ENCODE measurements at regions not wholly inside any gene's neighbourhood (a gene's known extent, or its start where the extent isn't known, plus 50 kb on each side); places are given as distances from the start of the nearest gene placed in this dataset.
"Not testable (repeated sequence)": the region's sequence is repeated elsewhere in the genome, so short reads cannot be mapped to it uniquely, and the experiment has no call there.

DNA sequence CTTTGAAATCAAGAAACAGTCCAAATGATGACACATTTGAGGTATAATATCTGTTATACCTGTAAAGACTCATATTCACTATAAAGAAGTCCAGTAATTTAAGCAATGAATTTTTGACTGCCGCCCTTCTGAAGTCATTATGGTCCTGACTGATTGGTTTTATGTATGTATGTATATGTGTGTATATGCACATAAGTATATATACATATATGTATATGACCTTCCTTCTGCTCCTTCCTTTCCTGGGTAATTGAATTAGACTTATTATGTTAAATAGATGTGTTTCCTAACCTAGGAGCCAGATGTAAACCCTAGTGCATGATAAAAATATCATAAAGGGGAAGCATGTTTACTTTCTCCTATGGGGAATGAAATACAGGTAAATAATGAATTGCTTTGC lies 343.1 kb upstream of the BRINP1 start:
- Mint-ChIP-seq H3K4me1 (ENCODE audit: low read depth) (no peaks in the 10 kb centered on the region), H3K36me3 (ENCODE audit: low read depth) (no peaks in the 10 kb centered on the region), H3K27ac (no peak overlapping the region), H3K4me3 (no peak overlapping the region), H3K9me3 (peaks cover 2% of the 10 kb centered on the region), H3K27me3 (ENCODE audit: low read depth) (peaks cover 4% of the 10 kb centered on the region)
- CTCF ChIA-PET = interaction anchor here (0.9 to 1.2 kb wide), 2 partner anchors 64 to 256 kb away, joined by 3 read pairs; no protein-coding TSS in a partner anchor
- intact Hi-C loops (cut with micrococcal nuclease) = no loop called here
- no peak for DNase-seq

DNA sequence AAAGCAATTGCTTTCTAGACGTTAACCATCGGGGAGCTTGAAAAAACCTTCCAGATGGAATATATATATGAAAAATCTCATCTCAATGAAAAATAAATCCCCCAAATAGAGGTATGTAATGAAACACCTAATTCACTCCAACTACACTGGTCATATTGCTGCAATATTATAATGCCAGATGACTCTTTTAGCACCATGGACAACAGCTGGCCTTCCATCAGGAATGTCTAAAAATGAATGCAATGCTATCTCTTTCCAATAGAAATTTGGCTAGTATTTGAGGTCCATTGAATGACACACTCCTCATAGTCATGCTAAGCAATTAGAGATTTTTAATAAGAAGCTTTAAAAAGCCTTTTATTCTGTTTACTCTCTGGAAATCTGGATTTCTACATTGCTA lies 340.2 kb upstream of the BRINP1 start:
- Mint-ChIP-seq H3K4me1 (ENCODE audit: low read depth) (no peaks in the 10 kb centered on the region), H3K9me3 (peaks cover 5% of the 10 kb centered on the region), H3K36me3 (ENCODE audit: low read depth) (no peaks in the 10 kb centered on the region), H3K27ac (no peak overlapping the region), H3K27me3 (ENCODE audit: low read depth) (peaks cover 4% of the 10 kb centered on the region), H3K4me3 (no peak overlapping the region)
- CTCF ChIA-PET = no interaction called here
- intact Hi-C loops (cut with micrococcal nuclease) = no loop called here
- no peak for DNase-seq

GRCh38 chr9:119707228-119707845 lies 338.1 kb upstream of the BRINP1 start:
- no peak overlapping the region for H3K4me3 Mint-ChIP-seq
- H3K9me3 Mint-ChIP-seq = peaks cover 5% of the 10 kb centered on the region
- no peaks in the 10 kb centered on the region for H3K4me1 Mint-ChIP-seq (ENCODE audit: low read depth)
- DNase-seq = no peak
- H3K36me3 Mint-ChIP-seq (ENCODE audit: low read depth) = no peaks in the 10 kb centered on the region
- intact Hi-C loops (cut with micrococcal nuclease) = no loop called here
- CTCF ChIA-PET = no interaction called here
- H3K27ac Mint-ChIP-seq = no peak overlapping the region
- peaks cover 4% of the 10 kb centered on the region for H3K27me3 Mint-ChIP-seq (ENCODE audit: low read depth)

- CTCF ChIA-PET = no interaction called here
- Mint-ChIP-seq H3K36me3 (ENCODE audit: low read depth) (no peaks in the 10 kb centered on the region), H3K27me3 (ENCODE audit: low read depth) (no peaks in the 10 kb centered on the region), H3K9me3 (peaks cover 6% of the 10 kb centered on the region), H3K27ac (no peak overlapping the region), H3K4me1 (ENCODE audit: low read depth) (no peaks in the 10 kb centered on the region), H3K4me3 (no peak overlapping the region)
- no peak for DNase-seq
- intact Hi-C loops (cut with micrococcal nuclease) = no loop called here
Measured at GRCh38 chr9:119701651-119702050, 332.4 kb upstream of the BRINP1 start.

DNA sequence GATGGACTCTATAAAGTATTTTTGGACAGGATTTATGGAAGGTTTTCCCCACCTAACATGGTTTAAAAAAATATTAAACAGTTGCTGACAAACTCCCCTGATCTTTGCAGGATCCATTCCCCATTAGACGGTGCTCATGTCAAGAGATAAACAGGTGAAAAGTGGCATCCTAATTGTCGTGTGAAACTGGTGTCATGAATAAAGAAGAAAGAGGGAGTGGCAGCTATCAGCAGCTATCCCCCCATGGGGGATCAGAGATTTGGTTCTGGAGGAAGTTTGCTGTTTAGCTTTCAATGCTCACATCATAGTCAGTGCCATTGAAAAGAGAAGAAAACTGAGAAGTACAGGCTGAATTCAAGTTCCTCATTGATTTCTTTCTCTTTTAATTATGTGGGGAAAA lies 329.3 kb upstream of the BRINP1 start:
- H3K27ac Mint-ChIP-seq = no peak overlapping the region
- CTCF ChIA-PET = interaction anchor here (1.0 kb wide), 1 partner anchor 10 kb away, joined by 4 read pairs; no protein-coding TSS in a partner anchor
- no peak overlapping the region for H3K4me3 Mint-ChIP-seq
- H3K27me3 Mint-ChIP-seq (ENCODE audit: low read depth) = no peaks in the 10 kb centered on the region
- peaks cover 3% of the 10 kb centered on the region for H3K9me3 Mint-ChIP-seq
- no peak for DNase-seq
- H3K36me3 Mint-ChIP-seq (ENCODE audit: low read depth) = no peaks in the 10 kb centered on the region
- intact Hi-C loops (cut with micrococcal nuclease) = no loop called here
- no peaks in the 10 kb centered on the region for H3K4me1 Mint-ChIP-seq (ENCODE audit: low read depth)

- CTCF ChIA-PET = no interaction called here
- Mint-ChIP-seq H3K27me3 (ENCODE audit: low read depth) (no peaks in the 10 kb centered on the region), H3K27ac (no peak overlapping the region), H3K36me3 (ENCODE audit: low read depth) (no peaks in the 10 kb centered on the region), H3K9me3 (peaks cover 3% of the 10 kb centered on the region), H3K4me1 (ENCODE audit: low read depth) (no peaks in the 10 kb centered on the region), H3K4me3 (no peak overlapping the region)
- intact Hi-C loops (cut with micrococcal nuclease) = no loop called here
- DNase-seq = no peak
Measured at GRCh38 chr9:119697996-119698395, 328.8 kb upstream of the BRINP1 start.

DNA sequence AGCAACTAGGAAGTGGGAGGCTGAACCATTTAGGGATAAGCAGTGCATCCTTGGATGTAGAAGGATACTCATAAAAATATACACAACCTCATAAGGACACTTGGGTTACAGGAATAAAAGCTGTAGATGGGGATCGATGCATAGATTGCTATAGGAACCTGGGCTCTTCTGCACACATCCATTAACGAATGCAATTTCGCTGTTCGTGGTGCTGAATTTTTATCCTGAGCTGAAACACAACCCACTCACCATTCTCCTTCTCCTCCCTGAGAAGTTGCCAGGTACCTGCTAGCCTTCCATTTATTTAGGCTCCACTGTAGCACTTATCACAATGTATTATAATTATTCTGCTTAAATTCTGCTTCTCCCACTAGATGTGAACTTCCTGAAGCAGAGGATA lies 320.6 kb upstream of the BRINP1 start:
- CTCF ChIA-PET = interaction anchor here (0.5 kb wide), 1 partner anchor 155 kb away, joined by 3 read pairs; no protein-coding TSS in a partner anchor
- Mint-ChIP-seq H3K9me3 (no peaks in the 10 kb centered on the region), H3K36me3 (ENCODE audit: low read depth) (no peaks in the 10 kb centered on the region), H3K4me3 (no peak overlapping the region), H3K27ac (no peak overlapping the region), H3K27me3 (ENCODE audit: low read depth) (no peaks in the 10 kb centered on the region), H3K4me1 (ENCODE audit: low read depth) (no peaks in the 10 kb centered on the region)
- DNase-seq = no peak
- intact Hi-C loops (cut with micrococcal nuclease) = no loop called here

- no peak for DNase-seq
- H3K4me3 Mint-ChIP-seq = no peak overlapping the region
- no peaks in the 10 kb centered on the region for H3K4me1 Mint-ChIP-seq (ENCODE audit: low read depth)
- CTCF ChIA-PET = interaction anchor here (0.7 kb wide), 1 partner anchor 11 kb away, joined by 4 read pairs; no protein-coding TSS in a partner anchor
- H3K27ac Mint-ChIP-seq = no peak overlapping the region
- no peaks in the 10 kb centered on the region for H3K27me3 Mint-ChIP-seq (ENCODE audit: low read depth)
- H3K36me3 Mint-ChIP-seq (ENCODE audit: low read depth) = no peaks in the 10 kb centered on the region
- intact Hi-C loops (cut with micrococcal nuclease) = no loop called here
- H3K9me3 Mint-ChIP-seq = no peaks in the 10 kb centered on the region
Measured at GRCh38 chr9:119688547-119688946, 319.3 kb upstream of the BRINP1 start.

GRCh38 chr9:119677811-119678505 lies 308.7 kb upstream of the BRINP1 start:
- Mint-ChIP-seq H3K27ac (no peak overlapping the region), H3K4me1 (ENCODE audit: low read depth) (no peaks in the 10 kb centered on the region), H3K36me3 (ENCODE audit: low read depth) (no peaks in the 10 kb centered on the region), H3K4me3 (no peak overlapping the region), H3K27me3 (ENCODE audit: low read depth) (no peaks in the 10 kb centered on the region), H3K9me3 (no peaks in the 10 kb centered on the region)
- no peak for DNase-seq
- CTCF ChIA-PET = interaction anchor here (1.3 kb wide), 1 partner anchor 11 kb away, joined by 3 read pairs; no protein-coding TSS in a partner anchor
- intact Hi-C loops (cut with micrococcal nuclease) = no loop called here

DNA sequence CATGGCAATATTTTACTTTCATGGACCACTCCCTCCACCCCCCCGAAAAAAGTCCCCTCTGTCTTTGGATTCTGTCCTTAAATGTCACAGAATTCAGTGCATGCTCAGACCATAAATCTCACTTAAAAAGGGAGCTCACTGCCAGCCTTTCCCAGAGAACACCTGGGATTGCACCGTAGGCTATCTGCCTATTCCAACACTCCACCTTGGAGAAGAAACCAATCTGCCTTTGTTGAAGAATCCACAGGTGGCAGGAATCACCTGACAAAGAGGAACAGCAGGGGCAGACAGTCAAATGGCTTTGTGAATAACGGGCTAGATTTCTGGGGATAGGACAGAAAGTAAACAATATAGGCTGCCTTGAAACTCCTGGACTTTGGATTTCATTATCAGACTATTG lies 306.7 kb upstream of the BRINP1 start:
- Mint-ChIP-seq H3K27me3 (ENCODE audit: low read depth) (no peaks in the 10 kb centered on the region), H3K4me3 (no peak overlapping the region), H3K27ac (no peak overlapping the region), H3K9me3 (no peaks in the 10 kb centered on the region), H3K36me3 (ENCODE audit: low read depth) (no peaks in the 10 kb centered on the region), H3K4me1 (ENCODE audit: low read depth) (no peaks in the 10 kb centered on the region)
- no peak for DNase-seq
- intact Hi-C loops (cut with micrococcal nuclease) = no loop called here
- CTCF ChIA-PET = no interaction called here

DNA sequence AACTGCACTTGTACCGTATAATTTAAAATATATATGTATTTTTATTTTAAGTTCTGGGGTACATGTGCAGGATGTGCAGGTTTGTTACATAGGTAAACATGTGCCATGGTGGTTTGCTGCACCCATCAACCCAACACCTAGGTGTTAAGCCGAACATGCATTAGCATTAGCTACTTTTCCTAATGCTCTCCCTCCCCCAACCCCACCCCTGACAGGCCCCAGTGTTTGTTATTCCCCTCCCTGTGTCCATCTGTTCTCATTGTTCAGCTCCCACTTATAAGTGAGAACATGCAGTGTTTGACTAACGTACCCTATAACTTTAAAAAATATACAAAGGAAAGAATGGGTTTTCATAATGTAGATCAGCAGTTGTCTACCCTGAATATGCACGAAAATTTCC lies 303.5 kb upstream of the BRINP1 start:
- intact Hi-C loops (cut with micrococcal nuclease); CTCF ChIA-PET; H3K36me3 Mint-ChIP-seq (ENCODE audit: low read depth): not testable (repeated sequence)

DNA sequence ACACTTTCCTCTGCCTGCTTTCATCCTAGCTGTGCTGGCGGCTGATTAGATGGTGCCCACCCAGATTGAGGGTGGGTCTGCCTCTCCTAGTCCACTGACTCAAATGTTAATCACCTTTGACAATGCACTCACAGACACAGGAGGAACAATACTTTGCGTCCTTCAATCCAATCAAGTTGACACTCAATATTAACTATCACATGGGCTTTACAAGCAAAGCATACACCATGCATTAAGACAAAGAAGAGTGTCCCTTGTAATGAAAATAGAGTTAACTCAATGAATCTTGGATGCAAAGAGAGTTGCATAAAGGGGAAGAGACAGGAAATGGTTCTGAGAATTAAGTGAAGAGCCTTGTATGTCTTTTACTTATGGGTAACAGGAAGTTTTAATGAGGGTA lies 298.7 kb upstream of the BRINP1 start:
- Mint-ChIP-seq H3K27me3 (ENCODE audit: low read depth) (no peaks in the 10 kb centered on the region), H3K4me1 (ENCODE audit: low read depth) (no peaks in the 10 kb centered on the region), H3K9me3 (no peaks in the 10 kb centered on the region), H3K36me3 (ENCODE audit: low read depth) (no peaks in the 10 kb centered on the region), H3K27ac (no peak overlapping the region), H3K4me3 (no peak overlapping the region)
- DNase-seq = no peak
- CTCF ChIA-PET = interaction anchor here (0.6 kb wide), 1 partner anchor 185 kb away, joined by 3 read pairs; no protein-coding TSS in a partner anchor
- intact Hi-C loops (cut with micrococcal nuclease) = no loop called here

More for the DNA sequence above, 303.5 kb upstream of the BRINP1 start:
- H3K27me3 Mint-ChIP-seq (ENCODE audit: low read depth); H3K4me3 Mint-ChIP-seq; H3K4me1 Mint-ChIP-seq (ENCODE audit: low read depth); H3K27ac Mint-ChIP-seq; H3K9me3 Mint-ChIP-seq; DNase-seq: not testable (repeated sequence)

DNA sequence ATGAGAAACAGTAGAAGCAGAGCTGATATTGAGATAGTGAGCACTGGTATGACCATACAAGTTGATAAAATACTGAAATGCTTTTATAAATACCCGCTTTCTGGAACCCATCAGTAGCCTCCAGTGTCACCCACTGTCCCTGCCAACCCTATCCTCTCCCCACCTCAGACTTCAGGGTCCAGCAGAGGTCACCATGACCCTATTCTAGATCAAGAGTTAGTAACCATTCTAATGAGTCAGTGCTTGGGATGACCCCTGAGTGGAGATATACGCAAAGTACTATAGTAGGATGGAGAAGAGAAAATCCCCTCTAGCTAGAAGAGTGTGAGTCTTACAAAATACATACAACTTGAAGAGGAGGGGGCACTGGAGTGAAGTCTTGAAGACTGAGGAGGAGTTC lies 297.9 kb upstream of the BRINP1 start:
- no peak for DNase-seq
- H3K36me3 Mint-ChIP-seq (ENCODE audit: low read depth) = no peaks in the 10 kb centered on the region
- H3K4me1 Mint-ChIP-seq (ENCODE audit: low read depth) = no peaks in the 10 kb centered on the region
- H3K9me3 Mint-ChIP-seq = no peaks in the 10 kb centered on the region
- H3K27ac Mint-ChIP-seq = no peak overlapping the region
- no peak overlapping the region for H3K4me3 Mint-ChIP-seq
- CTCF ChIA-PET = interaction anchor here (0.6 to 1.0 kb wide), 2 partner anchors 11 to 186 kb away, joined by 3 read pairs; no protein-coding TSS in a partner anchor
- intact Hi-C loops (cut with micrococcal nuclease) = no loop called here
- no peaks in the 10 kb centered on the region for H3K27me3 Mint-ChIP-seq (ENCODE audit: low read depth)
